Subcutaneous abdominal adipose tissue (tissue), 5 donors: ENCODE measurements at regions not wholly inside any gene's neighbourhood (a gene's known extent, or its start where the extent isn't known, plus 50 kb on each side); places are given as distances from the start of the nearest gene placed in this dataset.

ENCODE experiments used
- H3K27ac ChIP-seq: one replicate; pipeline ENCODE4 v1.7.0; 2013; ENCODE audit warnings: low read depth, mild to moderate bottlenecking, inconsistent platforms, low read length, moderate library complexity
- H3K27me3 ChIP-seq, 5 donors: one replicate each; pipeline ENCODE4 v1.7.0; 2013; ENCODE audit warnings: low read length in 5 of 5, inconsistent platforms in 1 of 5; ENCODE audit not compliant: control insufficient read depth in 5 of 5, insufficient read depth in 4 of 5
- H3K36me3 ChIP-seq, 5 donors: one replicate each; pipeline ENCODE4 v1.7.0; 2013; ENCODE audit warnings: low read length in 5 of 5; ENCODE audit not compliant: control insufficient read depth in 5 of 5, insufficient read depth in 5 of 5
- H3K4me1 ChIP-seq, 5 donors: one replicate each; pipeline ENCODE4 v1.7.0; 2013; ENCODE audit warnings: low read length in 5 of 5, mild to moderate bottlenecking in 3 of 5, moderate library complexity in 1 of 5; ENCODE audit not compliant: control insufficient read depth in 5 of 5, insufficient read depth in 5 of 5
- H3K4me3 ChIP-seq, 5 donors: one replicate each; pipeline ENCODE4 v1.7.0; 2013; ENCODE audit warnings: low read length in 5 of 5, low read depth in 1 of 5
- H3K9ac ChIP-seq, 5 donors: one replicate each; pipeline ENCODE4 v1.7.0; 2013; ENCODE audit warnings: low read length in 5 of 5, mild to moderate bottlenecking in 4 of 5, moderate library complexity in 3 of 5
- H3K9me3 ChIP-seq, 5 donors: one replicate each; pipeline ENCODE4 v1.7.0; 2013; ENCODE audit warnings: low read length in 5 of 5; ENCODE audit not compliant: control insufficient read depth in 5 of 5
- donor health status: healthy.
- donor health status: healthy.
- donor health status: healthy.
- donor health status: healthy.
- donor health status: healthy.

DNA sequence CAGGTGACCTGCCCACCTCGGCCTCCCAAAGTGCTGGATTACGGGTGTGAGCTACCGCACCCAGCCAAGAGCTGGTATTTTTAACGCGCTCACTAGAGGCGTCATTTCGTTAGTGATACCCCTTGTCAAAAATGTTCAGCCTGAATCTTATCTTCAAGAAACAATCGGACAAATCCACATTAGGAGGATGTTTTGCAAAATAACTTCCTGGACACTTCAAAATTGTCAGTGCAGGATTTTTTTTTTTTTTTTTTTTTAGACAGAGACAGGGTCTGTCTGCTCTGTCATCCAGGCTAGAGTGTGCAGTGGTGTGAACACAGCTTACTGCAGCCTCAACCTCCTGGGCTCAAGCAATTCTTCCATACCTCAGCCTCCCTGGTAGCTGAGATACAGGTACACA, 63.0 kb downstream of the RMI2 start:
- H3K4me1 ChIP-seq, result peaks cover 1 to 25% (median 15%) of the 10 kb centered on the region in 5 donors
- no peak overlapping the region for H3K27ac ChIP-seq
- no peaks in the 10 kb centered on the region for H3K27me3 ChIP-seq
- no peaks in the 10 kb centered on the region for H3K9me3 ChIP-seq
- no peak overlapping the region for H3K9ac ChIP-seq
- no peak overlapping the region for H3K4me3 ChIP-seq
- no peaks in the 10 kb centered on the region for H3K36me3 ChIP-seq

DNA sequence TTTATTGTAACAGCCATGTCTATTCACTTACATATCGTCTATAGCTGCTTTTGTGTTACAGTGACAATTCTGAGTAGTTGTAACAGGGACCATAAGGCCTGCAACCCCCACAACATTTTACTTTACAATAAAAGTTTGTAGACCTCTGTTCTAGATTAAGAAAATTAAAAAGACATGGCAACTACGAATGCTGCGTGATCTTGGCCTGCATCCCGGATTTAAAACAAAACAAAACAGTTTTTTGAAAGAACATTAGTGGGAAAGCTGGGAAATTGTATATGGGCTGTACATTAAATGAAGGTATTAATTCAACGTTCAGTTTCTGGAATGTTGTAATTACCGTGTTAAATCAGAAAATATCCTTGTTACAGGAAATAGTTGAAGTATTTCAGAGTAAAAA, 64.1 kb downstream of the RMI2 start:
- H3K9me3 ChIP-seq, result no peaks in the 10 kb centered on the region
- no peak overlapping the region for H3K27ac ChIP-seq
- H3K4me3 ChIP-seq, result no peak overlapping the region
- no peaks in the 10 kb centered on the region for H3K27me3 ChIP-seq
- H3K4me1 ChIP-seq, result peaks cover 2 to 27% (median 15%) of the 10 kb centered on the region in 5 donors
- no peak overlapping the region for H3K9ac ChIP-seq
- H3K36me3 ChIP-seq, result no peaks in the 10 kb centered on the region

DNA sequence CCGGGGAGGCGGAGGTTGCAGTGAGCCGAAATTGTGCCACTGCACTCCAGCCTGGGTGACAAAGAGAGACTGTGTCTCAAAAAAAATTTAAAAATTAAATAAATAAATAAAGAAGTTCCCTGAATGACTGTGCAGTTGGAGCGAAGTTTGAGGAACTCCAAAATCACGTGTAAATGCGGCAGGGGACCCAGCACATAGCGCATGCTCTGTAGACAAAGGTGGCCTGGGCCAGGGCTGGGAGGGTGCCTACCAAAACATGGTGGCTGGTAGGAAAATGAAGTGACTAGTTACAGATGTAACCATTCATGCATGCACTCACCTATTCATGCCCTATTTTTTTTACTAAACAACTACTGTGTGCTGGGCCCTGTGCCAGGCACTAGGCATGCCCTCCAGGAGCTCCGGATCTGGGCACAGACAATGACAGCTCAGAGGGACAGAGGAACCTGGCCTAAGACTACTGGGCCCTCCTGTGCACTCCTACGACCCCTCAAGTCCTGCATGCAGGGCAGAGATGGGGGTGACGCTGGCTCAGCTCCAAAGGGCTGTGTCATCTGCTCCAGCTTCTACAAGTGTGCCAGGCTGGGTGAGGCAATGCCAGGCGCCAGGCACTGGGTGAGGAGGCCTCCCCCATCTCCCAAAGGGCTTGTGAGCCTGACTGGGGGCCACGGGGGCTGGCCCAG, 65.3 kb downstream of the RMI2 start:
- H3K4me3 ChIP-seq, result no peak overlapping the region
- no peaks in the 10 kb centered on the region for H3K27me3 ChIP-seq
- H3K27ac ChIP-seq, result no peak overlapping the region
- H3K9ac ChIP-seq, result no peak overlapping the region
- peaks cover 2 to 27% (median 15%) of the 10 kb centered on the region in 5 donors for H3K4me1 ChIP-seq
- H3K9me3 ChIP-seq, result no peaks in the 10 kb centered on the region
- no peaks in the 10 kb centered on the region for H3K36me3 ChIP-seq

DNA sequence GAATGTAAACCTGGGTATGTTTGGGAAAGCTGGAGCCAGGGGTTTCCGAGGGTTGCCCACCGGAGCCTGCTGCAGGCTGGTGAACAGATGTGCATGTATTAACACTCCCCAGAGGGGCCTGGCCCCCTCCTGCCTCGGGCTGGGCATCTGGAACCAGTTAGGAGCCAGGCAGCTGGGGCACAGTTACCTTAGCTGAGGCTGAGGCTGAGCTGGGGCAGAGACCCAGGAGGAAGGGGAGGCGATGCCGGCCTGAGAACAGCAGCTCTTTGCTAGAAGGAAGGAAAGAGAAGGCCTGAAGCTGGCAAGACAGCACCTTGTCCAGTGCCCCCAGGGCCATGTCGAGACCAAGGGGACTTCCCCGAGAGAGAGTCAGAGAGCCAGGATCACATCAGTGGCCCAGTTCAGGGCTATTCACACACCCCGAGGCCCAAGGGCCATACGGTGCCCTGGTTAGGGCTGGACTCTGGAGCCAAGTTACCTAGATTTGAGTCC, 65.8 kb downstream of the RMI2 start:
- Histone ChIP-seq H3K27ac (no peak overlapping the region), H3K4me1 (peaks cover 2 to 27% (median 15%) of the 10 kb centered on the region in 5 donors), H3K4me3 (no peak overlapping the region), H3K36me3 (no peaks in the 10 kb centered on the region), H3K27me3 (no peaks in the 10 kb centered on the region), H3K9me3 (no peaks in the 10 kb centered on the region), H3K9ac (peak overlapping the region in 1 of 5 donors; percentile 18)

DNA sequence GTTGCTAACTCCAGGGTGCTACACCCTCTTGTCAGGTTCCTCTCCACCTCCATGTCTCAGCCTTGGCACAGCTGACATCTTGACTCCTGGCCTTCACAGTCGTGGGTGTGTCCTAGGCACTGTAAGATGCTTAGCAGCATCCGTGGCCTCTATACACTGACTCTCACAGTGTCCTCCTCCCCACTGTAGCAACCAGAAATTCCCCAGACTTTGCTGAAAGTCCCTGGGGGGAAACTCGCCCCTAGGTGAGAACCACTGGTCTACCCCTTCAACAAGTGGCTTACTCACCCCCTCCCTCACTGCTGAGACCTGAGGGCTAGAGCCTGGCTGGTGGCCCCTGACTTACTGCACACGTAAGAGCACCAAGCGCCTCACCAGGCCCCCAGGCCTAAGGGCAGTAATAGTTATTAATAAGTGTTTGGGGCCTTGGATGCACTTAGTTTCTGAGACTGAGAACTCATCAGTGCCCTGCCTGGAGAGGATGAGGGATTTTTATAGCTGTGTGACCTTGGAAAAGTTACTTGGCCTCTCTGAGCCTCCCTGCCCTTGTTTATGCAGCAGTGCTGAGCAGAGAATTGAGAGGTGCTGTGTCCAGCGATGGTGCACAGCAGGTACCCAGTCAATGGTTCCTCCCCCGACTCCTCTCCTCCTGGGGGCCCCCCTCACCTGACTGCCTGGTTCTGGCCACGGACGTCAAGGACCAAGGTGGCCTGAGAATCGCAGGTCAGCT, 67.1 kb downstream of the RMI2 start:
- no peak overlapping the region for H3K27ac ChIP-seq
- H3K27me3 ChIP-seq, result no peaks in the 10 kb centered on the region

DNA sequence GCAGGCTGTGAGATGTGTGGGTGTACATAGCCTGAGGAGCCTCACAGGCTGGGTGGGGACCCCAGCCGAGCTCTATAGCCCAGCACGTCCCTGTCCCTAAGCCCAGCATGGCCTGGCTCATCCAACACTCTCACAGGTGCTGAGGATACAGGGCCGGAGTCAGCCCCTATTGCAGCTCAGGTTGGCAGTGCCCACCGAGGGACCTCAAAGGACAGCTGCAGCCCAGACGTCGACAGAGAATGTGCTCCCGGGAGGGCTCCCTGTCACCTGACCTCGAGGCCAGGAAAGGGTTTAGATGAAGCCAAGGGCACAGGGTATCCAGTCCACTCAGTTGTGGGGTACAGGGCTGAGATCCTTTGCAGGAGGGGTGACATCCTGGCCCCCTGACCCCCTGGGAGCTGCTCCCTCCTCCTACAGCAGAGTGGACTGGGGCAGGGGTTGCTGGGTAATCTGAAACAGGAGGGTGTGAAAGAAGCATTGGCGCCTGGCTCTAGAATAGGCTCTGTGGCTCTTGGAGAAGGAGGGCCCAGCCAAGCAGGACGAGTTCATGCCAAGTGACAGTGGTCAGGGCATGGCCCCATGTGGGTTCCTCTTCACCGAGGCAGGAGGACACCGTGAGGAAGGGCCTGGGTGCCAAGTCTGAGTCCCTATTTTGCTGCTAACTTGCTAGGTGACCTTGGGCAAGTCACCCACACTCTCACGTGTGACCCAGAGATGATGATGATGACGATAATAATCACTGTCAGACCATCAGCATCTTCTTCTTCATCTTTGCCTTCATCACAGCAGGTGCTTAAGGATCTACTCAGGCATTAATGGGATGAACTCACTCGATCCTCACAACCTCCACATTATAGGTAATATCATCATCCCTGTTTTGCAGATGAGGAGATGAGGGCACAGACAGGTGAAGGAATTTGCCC, 68.0 kb downstream of the RMI2 start:
- Histone ChIP-seq H3K27ac (no peak overlapping the region), H3K4me1 (peaks cover 2 to 27% (median 15%) of the 10 kb centered on the region in 5 donors), H3K36me3 (no peaks in the 10 kb centered on the region), H3K4me3 (no peak overlapping the region), H3K9ac (no peak overlapping the region), H3K27me3 (no peaks in the 10 kb centered on the region), H3K9me3 (no peaks in the 10 kb centered on the region)

More for the DNA sequence above, 67.1 kb downstream of the RMI2 start:
- no peaks in the 10 kb centered on the region for H3K36me3 ChIP-seq
- H3K9ac ChIP-seq, result no peak overlapping the region
- no peaks in the 10 kb centered on the region for H3K9me3 ChIP-seq
- H3K4me1 ChIP-seq, result peaks cover 2 to 27% (median 15%) of the 10 kb centered on the region in 5 donors
- H3K4me3 ChIP-seq, result no peak overlapping the region

DNA sequence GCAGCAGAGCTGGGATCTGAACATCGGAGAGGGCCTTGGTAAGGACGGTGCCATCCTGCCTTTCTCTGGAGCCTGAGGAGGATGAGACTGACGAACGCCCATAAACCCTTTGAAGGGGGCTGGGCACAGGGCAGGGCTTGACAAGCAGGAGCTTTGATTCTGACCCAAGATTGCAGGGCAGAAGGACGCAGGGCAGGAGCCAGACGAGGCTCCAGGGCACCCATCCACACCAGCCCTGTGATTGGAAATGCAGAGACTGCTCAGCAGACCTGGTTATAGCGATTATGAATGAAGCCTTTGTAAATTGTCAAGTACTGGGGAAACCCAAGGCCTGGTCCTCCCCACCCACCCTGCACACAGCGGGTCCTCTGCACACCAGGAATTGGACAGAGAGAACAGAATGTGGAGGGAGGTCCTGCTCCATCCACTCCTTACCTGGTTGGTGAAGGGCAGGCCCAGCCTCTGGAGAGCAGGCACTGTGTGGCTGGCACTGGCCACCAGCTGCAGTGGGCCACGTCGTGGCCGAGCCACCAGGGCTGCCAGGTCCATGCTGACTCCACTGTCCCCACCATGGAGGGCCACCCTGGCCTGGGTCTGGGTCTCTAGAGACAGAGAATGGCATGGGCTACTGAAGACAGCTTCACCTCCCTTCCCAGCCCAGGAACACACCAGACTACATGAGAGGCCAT, 68.8 kb downstream of the RMI2 start:
- Histone ChIP-seq H3K9ac (no peak overlapping the region), H3K27me3 (no peaks in the 10 kb centered on the region), H3K4me3 (no peak overlapping the region), H3K27ac (no peak overlapping the region), H3K9me3 (no peaks in the 10 kb centered on the region), H3K36me3 (no peaks in the 10 kb centered on the region), H3K4me1 (peaks cover 2 to 27% (median 15%) of the 10 kb centered on the region in 5 donors)

DNA sequence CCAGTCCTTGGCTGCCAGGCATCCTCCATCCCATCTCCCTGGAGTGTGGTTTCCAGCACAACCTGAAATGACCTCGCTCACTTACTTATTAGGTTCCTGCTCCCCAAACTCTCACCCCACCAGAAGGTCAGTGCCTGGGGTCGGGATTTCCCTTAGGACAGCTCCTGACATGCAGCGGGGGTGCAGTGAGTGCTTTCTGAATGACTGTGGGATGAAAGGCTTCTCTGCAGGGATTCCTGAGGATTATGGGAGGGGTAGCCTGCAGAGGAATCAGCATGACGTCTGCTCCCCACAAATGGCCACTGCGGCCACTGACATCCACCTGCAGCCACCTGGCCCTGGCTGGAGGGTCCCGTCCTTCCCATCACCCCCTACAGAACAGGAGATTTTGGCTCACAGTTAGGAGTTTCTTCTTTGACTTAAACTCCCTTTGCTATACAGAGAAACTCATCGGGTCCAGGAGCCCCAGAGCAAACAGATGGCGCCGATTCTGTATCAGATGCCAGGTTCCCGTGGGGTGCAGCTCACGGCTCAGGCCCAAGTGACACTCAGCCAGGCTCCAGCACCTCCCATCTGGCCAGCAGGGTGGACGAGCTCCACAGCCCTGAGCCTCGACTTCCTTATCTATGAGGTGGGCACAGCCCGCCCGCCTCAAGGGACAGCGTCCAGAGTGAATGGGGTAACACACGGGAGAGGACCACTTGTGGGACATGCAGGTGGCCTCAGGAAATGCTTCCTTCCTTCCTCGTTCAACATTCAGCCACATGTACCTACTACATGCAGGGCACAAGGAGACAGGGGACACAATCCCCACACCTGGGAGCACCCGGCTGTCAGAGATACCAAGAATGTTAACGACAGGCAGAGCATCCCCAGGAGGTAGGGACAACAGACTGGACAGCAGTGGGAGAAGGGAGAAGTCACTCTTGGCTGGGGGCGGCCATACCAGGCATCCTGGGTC, 69.8 kb downstream of the RMI2 start:
- Histone ChIP-seq H3K36me3 (no peaks in the 10 kb centered on the region), H3K9ac (no peak overlapping the region), H3K4me1 (peaks cover 2 to 21% (median 10%) of the 10 kb centered on the region in 5 donors), H3K4me3 (no peak overlapping the region), H3K9me3 (no peaks in the 10 kb centered on the region), H3K27me3 (no peaks in the 10 kb centered on the region), H3K27ac (no peak overlapping the region)
